SK-N-SH (cell line): ENCODE measurements at regions not wholly inside any gene's neighbourhood (a gene's known extent, or its start where the extent isn't known, plus 50 kb on each side); places are given as distances from the start of the nearest gene placed in this dataset.

Experiments used
- CTCF ChIP-seq: fragments of 200-600 bp; sonication (generic); IDR thresholded peaks from 2 replicates; pipeline ENCODE4 v1.6.1; 2017; ENCODE audit warnings: antibody characterized with exemption, mild to moderate bottlenecking, moderate library complexity
- EP300 ChIP-seq, 2 experiments: IDR thresholded peaks; 2 replicates each; pipeline versions ENCODE4 v1.4.0 to v1.6.1; 2012; ENCODE audit warnings: borderline replicate concordance in 1 of 2, low read depth in 1 of 2, low read length in 1 of 2
- FOXJ3 ChIP-seq: sonication (generic); formaldehyde crosslinking; IDR thresholded peaks from 2 replicates; pipeline ENCODE4 v1.5.1; 2020; ENCODE audit warnings: mild to moderate bottlenecking, missing genetic modification reagents
- FOXM1 ChIP-seq: IDR thresholded peaks from 2 replicates; pipeline ENCODE4 v1.4.0; 2012; ENCODE audit warnings: low read depth, mild to moderate bottlenecking
- MAX ChIP-seq: IDR thresholded peaks from 2 replicates; pipeline ENCODE4 v1.4.0; 2012; ENCODE audit warnings: low read depth
- MEF2A ChIP-seq: IDR thresholded peaks from 2 replicates; pipeline ENCODE4 v1.4.0; 2012; ENCODE audit warnings: low read depth, borderline replicate concordance
- MXI1 ChIP-seq: IDR thresholded peaks from 2 replicates; pipeline ENCODE4 v1.6.1; 2012; ENCODE audit warnings: mild to moderate bottlenecking, low read depth, low read length, improper control_type of control experiment
- POLR2AphosphoS5 ChIP-seq: IDR thresholded peaks from 2 replicates; pipeline ENCODE4 v1.6.1; 2012; ENCODE audit warnings: low read depth, low read length
- REST ChIP-seq: IDR thresholded peaks from 2 replicates; pipeline ENCODE4 v1.6.1; 2012; ENCODE audit warnings: mild to moderate bottlenecking, low read depth, low read length, moderate library complexity
- RFX5 ChIP-seq: IDR thresholded peaks from 2 replicates; pipeline ENCODE4 v1.6.1; 2012; ENCODE audit warnings: mild to moderate bottlenecking, improper control_type of control experiment, low read length
- TAF1 ChIP-seq: IDR thresholded peaks from 2 replicates; pipeline ENCODE4 v1.6.1; 2012; ENCODE audit warnings: low read depth, mild to moderate bottlenecking, low read length, moderate library complexity, borderline replicate concordance
- USF1 ChIP-seq: IDR thresholded peaks from 2 replicates; pipeline ENCODE4 v1.4.0; 2012; ENCODE audit warnings: low read depth, borderline replicate concordance
- ZBTB33 ChIP-seq: IDR thresholded peaks from 2 replicates; pipeline ENCODE4 v1.4.0; 2012; ENCODE audit warnings: low read depth, borderline replicate concordance

GRCh38 chr10:26361971-26362370 lies 76.2 kb upstream of the APBB1IP start:
- TF ChIP-seq TAF1 = no peak
- TF ChIP-seq MEF2A = no peak
- TF ChIP-seq CTCF = no peak
- no peak for TF ChIP-seq USF1
- no peak for TF ChIP-seq ZBTB33
- TF ChIP-seq FOXJ3 = no peak
- no peak for TF ChIP-seq FOXM1
- TF ChIP-seq POLR2AphosphoS5 = no peak
- TF ChIP-seq EP300 (IDR thresholded peaks at IDR 0.05; ENCODE audit: borderline replicate concordance in 1 of 2, low read depth in 1 of 2, low read length in 1 of 2) = no peak
- no peak for TF ChIP-seq RFX5
- TF ChIP-seq REST = no peak
- TF ChIP-seq MAX = no peak
- no peak for TF ChIP-seq MXI1
